Fibroblast of pulmonary artery (primary cell): ENCODE measurements at regions not wholly inside any gene's neighbourhood (a gene's known extent, or its start where the extent isn't known, plus 50 kb on each side); places are given as distances from the start of the nearest gene placed in this dataset.

ENCODE experiments used
- DNase-seq: peaks from one replicate; pipeline ENCODE4 v3.0.0-alpha.2; 2010; ENCODE audit warnings: low read depth
- H3K4me3 ChIP-seq: replicated peaks from 2 replicates; pipeline ENCODE4 v1.5.1; 2011; ENCODE audit warnings: low read depth, mild to moderate bottlenecking, control low read depth, low read length, moderate library complexity
- TF ChIP-seq, protein P1 (sequence below): IDR thresholded peaks from 2 replicates; pipeline ENCODE4 v1.5.1; 2011; ENCODE audit warnings: mild to moderate bottlenecking, control low read depth, low read length, inconsistent platforms; ENCODE audit errors: missing control alignments

DNA sequence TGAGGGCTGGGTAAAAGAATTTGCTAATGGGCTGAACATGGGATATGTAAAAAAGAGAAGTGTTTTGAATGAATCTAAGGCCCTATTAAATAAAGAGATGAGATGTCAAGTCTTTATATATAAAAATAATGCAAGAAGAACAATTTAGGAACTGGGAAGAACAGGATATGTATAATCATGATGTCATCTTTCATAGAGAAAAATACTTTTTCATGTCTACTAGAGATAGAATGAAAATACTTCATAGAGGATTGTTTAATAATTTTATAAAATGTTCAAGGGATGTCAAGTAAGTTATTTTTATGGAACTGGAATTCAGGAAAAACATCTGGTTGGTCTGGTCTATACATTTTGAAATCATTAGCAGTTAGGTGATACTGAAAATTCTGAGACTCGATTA is 799.0 kb upstream of the CTNND2 start:
- no peak overlapping the region for H3K4me3 ChIP-seq
- no peak for DNase-seq
- TF ChIP-seq, protein P1, sequence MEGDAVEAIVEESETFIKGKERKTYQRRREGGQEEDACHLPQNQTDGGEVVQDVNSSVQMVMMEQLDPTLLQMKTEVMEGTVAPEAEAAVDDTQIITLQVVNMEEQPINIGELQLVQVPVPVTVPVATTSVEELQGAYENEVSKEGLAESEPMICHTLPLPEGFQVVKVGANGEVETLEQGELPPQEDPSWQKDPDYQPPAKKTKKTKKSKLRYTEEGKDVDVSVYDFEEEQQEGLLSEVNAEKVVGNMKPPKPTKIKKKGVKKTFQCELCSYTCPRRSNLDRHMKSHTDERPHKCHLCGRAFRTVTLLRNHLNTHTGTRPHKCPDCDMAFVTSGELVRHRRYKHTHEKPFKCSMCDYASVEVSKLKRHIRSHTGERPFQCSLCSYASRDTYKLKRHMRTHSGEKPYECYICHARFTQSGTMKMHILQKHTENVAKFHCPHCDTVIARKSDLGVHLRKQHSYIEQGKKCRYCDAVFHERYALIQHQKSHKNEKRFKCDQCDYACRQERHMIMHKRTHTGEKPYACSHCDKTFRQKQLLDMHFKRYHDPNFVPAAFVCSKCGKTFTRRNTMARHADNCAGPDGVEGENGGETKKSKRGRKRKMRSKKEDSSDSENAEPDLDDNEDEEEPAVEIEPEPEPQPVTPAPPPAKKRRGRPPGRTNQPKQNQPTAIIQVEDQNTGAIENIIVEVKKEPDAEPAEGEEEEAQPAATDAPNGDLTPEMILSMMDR = no peak

DNA sequence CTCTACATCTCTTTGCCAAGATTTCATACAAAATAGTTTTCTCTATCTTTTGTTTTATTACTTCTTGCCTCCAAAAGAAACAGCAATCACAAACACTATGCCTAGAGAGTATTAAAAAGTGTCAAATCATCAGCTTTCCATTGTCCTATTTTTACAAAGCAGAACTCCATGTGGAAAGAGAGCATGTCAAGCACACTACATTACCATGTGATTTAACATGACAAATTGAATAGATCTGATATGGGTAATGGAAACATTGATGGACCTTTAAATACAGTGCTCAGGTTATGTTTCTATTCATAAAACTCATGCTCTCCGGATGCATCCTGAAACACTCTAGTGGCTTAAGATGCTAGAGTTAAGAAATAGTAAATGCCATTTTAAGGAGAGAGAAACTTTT is 791.4 kb upstream of the CTNND2 start:
- TF ChIP-seq, protein P1 = no peak
- DNase-seq = no peak
- H3K4me3 ChIP-seq = no peak overlapping the region

DNA sequence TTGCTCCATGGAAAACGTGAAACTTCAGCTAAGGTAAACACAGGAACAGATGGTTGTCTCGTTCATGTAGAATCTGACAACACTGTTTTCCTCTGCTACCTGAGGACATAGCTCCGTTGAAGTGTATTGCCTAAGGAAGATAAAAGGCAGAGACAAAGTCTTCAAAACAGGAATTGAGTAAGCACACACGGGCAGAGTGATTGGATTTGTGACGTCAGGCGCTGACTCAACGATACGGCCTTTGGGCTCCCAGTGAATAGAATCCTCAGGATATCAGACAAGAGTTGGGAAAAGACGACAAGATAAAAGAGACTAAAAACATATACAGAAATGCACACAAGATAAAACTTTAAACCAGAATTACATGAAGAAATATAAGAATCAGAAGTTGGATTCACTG is 787.1 kb upstream of the CTNND2 start:
- DNase-seq = no peak
- TF ChIP-seq, protein P1 = no peak
- no peak overlapping the region for H3K4me3 ChIP-seq

DNA sequence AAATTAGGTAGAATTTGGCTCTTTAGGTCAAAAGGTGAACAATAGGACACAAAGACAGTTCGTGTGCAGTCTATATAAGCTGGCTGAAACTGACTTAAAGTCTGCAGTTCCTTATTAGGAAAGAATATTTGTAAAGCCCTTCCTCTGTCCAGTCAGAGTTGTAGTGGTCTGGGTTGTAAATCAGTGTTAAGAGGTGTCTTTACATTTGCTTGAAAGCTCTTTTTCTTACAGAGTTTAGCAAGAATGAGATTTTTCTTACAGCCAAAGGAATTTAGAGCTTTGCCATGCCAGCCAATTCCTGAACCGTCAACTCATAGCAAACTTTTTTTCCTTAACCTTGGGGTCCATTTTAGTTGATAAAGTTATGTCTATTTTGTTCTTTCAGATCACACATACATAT is 786.1 kb upstream of the CTNND2 start:
- no peak for DNase-seq
- TF ChIP-seq, protein P1 = no peak
- H3K4me3 ChIP-seq = no peak overlapping the region

DNA sequence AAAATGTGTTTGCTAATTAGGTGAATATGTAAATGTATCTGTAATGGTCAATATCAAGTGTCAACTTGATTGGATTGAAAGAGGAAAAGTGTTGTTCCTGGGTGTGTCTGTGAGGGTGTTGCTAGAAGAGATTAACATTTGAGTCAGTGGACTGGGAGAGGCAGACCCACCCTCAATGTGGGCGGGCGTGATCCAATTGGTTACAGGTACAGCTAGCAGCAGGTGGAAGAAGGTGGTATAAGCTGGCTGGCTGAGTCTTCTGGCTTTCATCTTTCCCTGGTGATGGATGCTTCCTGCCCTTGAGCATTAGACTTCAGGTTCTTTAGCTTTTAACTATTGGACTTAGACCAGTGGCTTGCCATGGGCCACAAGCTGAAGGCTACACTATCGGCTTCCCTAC is 779.0 kb upstream of the CTNND2 start:
- DNase-seq = no peak
- TF ChIP-seq, protein P1 = no peak
- H3K4me3 ChIP-seq = no peak overlapping the region

DNA sequence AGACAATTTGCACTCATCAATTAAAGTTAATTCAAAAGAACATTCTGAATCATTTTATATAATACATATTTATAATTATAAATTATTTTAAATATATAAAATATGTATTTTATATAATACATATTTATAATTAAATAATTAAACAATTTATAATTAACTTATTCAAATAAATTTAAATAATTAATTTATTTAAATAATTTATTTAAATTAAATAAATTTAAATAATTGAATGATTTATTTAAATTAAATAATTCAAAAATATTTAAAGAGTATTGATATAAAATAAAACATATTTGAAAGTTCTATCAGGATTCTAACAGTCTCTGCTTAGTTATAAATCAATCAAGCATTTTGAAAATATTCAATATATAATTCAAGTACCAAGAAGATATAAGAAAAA is 775.5 kb upstream of the CTNND2 start:
- DNase-seq = no peak
- TF ChIP-seq, protein P1 = no peak
- H3K4me3 ChIP-seq = no peak overlapping the region

DNA sequence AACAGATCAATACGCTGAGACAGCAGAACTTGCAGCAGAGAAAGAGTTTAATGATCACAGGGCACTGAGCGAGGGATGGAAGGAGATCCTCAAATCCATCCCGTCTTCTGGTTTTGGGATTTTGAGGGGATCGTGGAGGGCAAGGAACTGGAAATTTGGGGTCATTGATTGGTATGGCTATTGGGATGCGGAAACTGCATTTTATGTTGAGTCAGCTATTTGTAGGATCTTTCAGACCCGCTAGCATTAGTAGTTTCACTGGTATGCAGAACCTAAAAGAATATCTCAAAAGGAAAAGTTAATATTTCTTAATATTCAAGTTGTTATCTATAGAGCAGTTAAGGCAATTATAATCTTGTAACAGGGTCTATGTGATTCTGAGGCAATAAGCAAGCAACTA is 771.7 kb upstream of the CTNND2 start:
- no peak for DNase-seq
- TF ChIP-seq, protein P1 = no peak
- no peak overlapping the region for H3K4me3 ChIP-seq
